Stimulated activated CD4-positive, alpha-beta T cell treated with anti-CD3 and anti-CD28 coated beads, Interleukin-4, amount 100 ng/mL, for 24 hours (primary cell): ENCODE measurements at regions not wholly inside any gene's neighbourhood (a gene's known extent, or its start where the extent isn't known, plus 50 kb on each side); places are given as distances from the start of the nearest gene placed in this dataset.
"Not testable (repeated sequence)": the region's sequence is repeated elsewhere in the genome, so short reads cannot be mapped to it uniquely, and the experiment has no call there.

ENCODE experiments used
- DNase-seq: peaks from one replicate; pipeline ENCODE4 v3.0.0-alpha.2; 2020

- DNase-seq = no peak
These were observed 697.2 kb downstream of the USP25 start for GRCh38 chr21:16426936-16427335.

- no peak for DNase-seq
These were observed 697.9 kb downstream of the USP25 start for GRCh38 chr21:16427587-16428087.

- no peak for DNase-seq
These were observed 707.8 kb downstream of the USP25 start for GRCh38 chr21:16437586-16437985.

GRCh38 chr21:16438761-16439160 is 709.0 kb downstream of the USP25 start:
- DNase-seq = no peak

GRCh38 chr21:16441789-16442188 is 712.0 kb downstream of the USP25 start:
- DNase-seq = no peak

GRCh38 chr21:16454399-16454798 is 724.6 kb downstream of the USP25 start:
- DNase-seq = no peak

GRCh38 chr21:16455526-16455925 is 725.7 kb downstream of the USP25 start:
- DNase-seq = no peak

- no peak for DNase-seq
These were observed 726.2 kb downstream of the USP25 start for GRCh38 chr21:16455978-16456377.

GRCh38 chr21:16457498-16457897 is 727.7 kb downstream of the USP25 start:
- no peak for DNase-seq

- no peak for DNase-seq
These were observed 731.2 kb downstream of the USP25 start for GRCh38 chr21:16460936-16461335.

- DNase-seq = not testable (repeated sequence)
These were observed 734.6 kb downstream of the USP25 start for GRCh38 chr21:16464211-16464889.

- DNase-seq = no peak
These were observed 738.4 kb downstream of the USP25 start for GRCh38 chr21:16468184-16468583.

GRCh38 chr21:16473988-16474387 is 744.2 kb downstream of the USP25 start:
- DNase-seq = no peak

- DNase-seq = no peak
These were observed 746.5 kb downstream of the USP25 start for GRCh38 chr21:16476056-16476825.

GRCh38 chr21:16488042-16488441 is 758.3 kb downstream of the USP25 start:
- DNase-seq = no peak

- DNase-seq = no peak
These were observed 762.6 kb downstream of the USP25 start for GRCh38 chr21:16492356-16492755.

GRCh38 chr21:16492892-16493291 is 763.1 kb downstream of the USP25 start:
- DNase-seq = no peak

GRCh38 chr21:16496609-16497008 is 766.8 kb downstream of the USP25 start:
- no peak for DNase-seq

GRCh38 chr21:16500271-16500670 is 770.5 kb downstream of the USP25 start:
- DNase-seq = no peak

GRCh38 chr21:16502273-16502672 is 772.5 kb downstream of the USP25 start:
- DNase-seq = no peak

- DNase-seq = no peak
These were observed 773.1 kb downstream of the USP25 start for GRCh38 chr21:16502897-16503296.

- no peak for DNase-seq
These were observed 774.5 kb downstream of the USP25 start for GRCh38 chr21:16504281-16504680.

GRCh38 chr21:16504766-16505165 is 775.0 kb downstream of the USP25 start:
- DNase-seq = no peak

GRCh38 chr21:16509476-16509875 is 779.7 kb downstream of the USP25 start:
- DNase-seq = no peak
